GM21528 (cell line): ENCODE measurements at regions not wholly inside any gene's neighbourhood (a gene's known extent, or its start where the extent isn't known, plus 50 kb on each side); places are given as distances from the start of the nearest gene placed in this dataset.

Experiments used
- ATAC-seq: cut with Tn5 transposase; IDR thresholded peaks from one replicate; pipeline ENCODE4 v1.9.1; 2021; ENCODE audit warnings: mild to moderate bottlenecking, moderate library complexity; ENCODE audit not compliant: unreplicated experiment, low FRiP score

GRCh38 chr5:167254132-167254531 is 1037.3 kb upstream of the WWC1 start:
- ATAC-seq: no peak

GRCh38 chr5:167255926-167256325 is 1035.5 kb upstream of the WWC1 start:
- no peak for ATAC-seq

GRCh38 chr5:167259806-167260205 is 1031.6 kb upstream of the WWC1 start:
- no peak for ATAC-seq

GRCh38 chr5:167261309-167262100 is 1029.9 kb upstream of the WWC1 start:
- no peak for ATAC-seq

GRCh38 chr5:167263185-167263584 is 1028.3 kb upstream of the WWC1 start:
- ATAC-seq: no peak

GRCh38 chr5:167264348-167264747 is 1027.1 kb upstream of the WWC1 start:
- no peak for ATAC-seq

GRCh38 chr5:167268337-167268736 is 1023.1 kb upstream of the WWC1 start:
- ATAC-seq: no peak

GRCh38 chr5:167269146-167269545 is 1022.3 kb upstream of the WWC1 start:
- no peak for ATAC-seq

- no peak for ATAC-seq
These were observed 1020.4 kb upstream of the WWC1 start for GRCh38 chr5:167271081-167271480.

- no peak for ATAC-seq
These were observed 1019.9 kb upstream of the WWC1 start for GRCh38 chr5:167271511-167271910.

- no peak for ATAC-seq
These were observed 1011.3 kb upstream of the WWC1 start for GRCh38 chr5:167280111-167280510.

GRCh38 chr5:167281925-167282324 is 1009.5 kb upstream of the WWC1 start:
- no peak for ATAC-seq

GRCh38 chr5:167283691-167284090 is 1007.8 kb upstream of the WWC1 start:
- ATAC-seq: no peak

- no peak for ATAC-seq
These were observed 1007.1 kb upstream of the WWC1 start for GRCh38 chr5:167284222-167284890.

- ATAC-seq: no peak
These were observed 1005.9 kb upstream of the WWC1 start for GRCh38 chr5:167285591-167285990.

GRCh38 chr5:167286891-167287290 is 1004.6 kb upstream of the WWC1 start:
- no peak for ATAC-seq

- ATAC-seq: no peak
These were observed 1001.0 kb upstream of the WWC1 start for GRCh38 chr5:167290478-167290877.

GRCh38 chr5:167294882-167295680 is 996.4 kb upstream of the WWC1 start:
- no peak for ATAC-seq

- no peak for ATAC-seq
These were observed 995.8 kb upstream of the WWC1 start for GRCh38 chr5:167295681-167296005.

- ATAC-seq: no peak
These were observed 995.4 kb upstream of the WWC1 start for GRCh38 chr5:167296066-167296465.

- no peak for ATAC-seq
These were observed 994.8 kb upstream of the WWC1 start for GRCh38 chr5:167296661-167297060.
